Common myeloid progenitor, CD34-positive (primary cell): ENCODE measurements at regions not wholly inside any gene's neighbourhood (a gene's known extent, or its start where the extent isn't known, plus 50 kb on each side); places are given as distances from the start of the nearest gene placed in this dataset.
A peak's percentile ranks its signal among the peaks of the same experiment; 100 is the strongest.

Experiments used
- CTCF ChIA-PET: fragments of 350-600 bp; sonication (Branson Sonifier 250); formaldehyde crosslinking; loops from one replicate; lab custom pipeline; 2021; ENCODE audit warnings: antibody characterized with exemption; lab: Charles Lee
- POLR2A ChIA-PET: fragments of 350-600 bp; sonication (Branson Sonifier 250); formaldehyde crosslinking; loops from one replicate; lab custom pipeline; 2021; ENCODE audit warnings: antibody characterized with exemption; lab: Charles Lee
- DNase-seq, 3 donors: peaks; one replicate each; pipeline versions ENCODE4 v3.0.0 to v3.0.0-alpha.2; 2013
- H3K27ac ChIP-seq, 2 experiments: 1 replicate in 1 of 2; 2 replicates in 1 of 2; pipeline ENCODE4 v1.7.0; 2013; ENCODE audit warnings: inconsistent platforms in 2 of 2, low read length in 2 of 2, mild to moderate bottlenecking in 2 of 2, low read depth in 1 of 2, moderate library complexity in 1 of 2; ENCODE audit not compliant: severe bottlenecking in 2 of 2, insufficient read depth in 1 of 2, poor library complexity in 1 of 2
- H3K27me3 ChIP-seq, 5 experiments: replicated peaks in 2 of 5; 1 replicate in 3 of 5; 2 replicates in 2 of 5; pipeline versions ENCODE4 v1.6.1 to v1.7.0; 2013; ENCODE audit warnings: low read length in 4 of 5, mild to moderate bottlenecking in 2 of 5, moderate library complexity in 2 of 5, inconsistent platforms in 1 of 5; ENCODE audit not compliant: insufficient read depth in 5 of 5, control insufficient read depth in 4 of 5
- H3K36me3 ChIP-seq, 4 experiments: 1 replicate in 2 of 4; 2 replicates in 2 of 4; pipeline versions ENCODE4 v1.6.1 to v1.7.0; 2013; ENCODE audit warnings: low read length in 3 of 4, control low read depth in 1 of 4, mild to moderate bottlenecking in 1 of 4; ENCODE audit not compliant: control insufficient read depth in 4 of 4, insufficient read depth in 4 of 4
- H3K4me1 ChIP-seq, 4 experiments: 1 replicate in 3 of 4; 2 replicates in 1 of 4; pipeline versions ENCODE4 v1.6.1 to v1.7.1; 2013; ENCODE audit warnings: low read length in 3 of 4, mild to moderate bottlenecking in 3 of 4, control low read depth in 1 of 4, inconsistent platforms in 1 of 4, moderate library complexity in 1 of 4; ENCODE audit not compliant: control insufficient read depth in 4 of 4, insufficient read depth in 4 of 4; ENCODE audit errors: control extremely low read depth in 1 of 4
- H3K4me3 ChIP-seq, 7 experiments: 1 replicate in 4 of 7; 2 replicates in 3 of 7; pipeline versions ENCODE4 v1.5.1 to v1.7.0; 2013; ENCODE audit warnings: mild to moderate bottlenecking in 7 of 7, low read length in 6 of 7, moderate library complexity in 6 of 7, inconsistent platforms in 2 of 7, low read depth in 2 of 7, control low read depth in 1 of 7; ENCODE audit not compliant: insufficient read depth in 4 of 7, control insufficient read depth in 1 of 7; ENCODE audit errors: extremely low read depth in 1 of 7
- H3K9me3 ChIP-seq, 5 experiments: 1 replicate in 4 of 5; 2 replicates in 1 of 5; pipeline versions ENCODE4 v1.6.1 to v1.7.1; 2013; ENCODE audit warnings: low read length in 4 of 5, mild to moderate bottlenecking in 2 of 5, inconsistent platforms in 1 of 5, low read depth in 1 of 5, moderate library complexity in 1 of 5; ENCODE audit not compliant: control insufficient read depth in 4 of 5, insufficient read depth in 2 of 5; ENCODE audit errors: control extremely low read depth in 1 of 5
- WGBS: methylation state at CpG from one replicate; pipeline ENCODE4 v1.1.5; 2013; ENCODE audit not compliant: insufficient coverage; 5-methylcytosine and 5-hydroxymethylcytosine counted together

GRCh38 chrX:38896724-38897298, 95.6 kb downstream of the MID1IP1 start:
- 92% methylated on average over 3 of the region's 4 CpGs for WGBS
- no peak for DNase-seq
- H3K36me3 ChIP-seq: no peaks in the 10 kb centered on the region
- ChIA-PET POLR2A (no interaction called here), CTCF (interaction anchor here (1.2 kb wide), 1 partner anchor 10 kb away, joined by 3 read pairs; no protein-coding TSS in a partner anchor)
- H3K9me3 ChIP-seq: no peaks in the 10 kb centered on the region
- H3K4me1 ChIP-seq: peaks cover 4 to 11% (median 9%) of the 10 kb centered on the region in 4 experiments
- no peaks in the 10 kb centered on the region for H3K27me3 ChIP-seq
- H3K27ac ChIP-seq: no peak overlapping the region
- no peak overlapping the region for H3K4me3 ChIP-seq

GRCh38 chrX:38898261-38898660, 97.0 kb downstream of the MID1IP1 start:
- H3K27me3 ChIP-seq: no peaks in the 10 kb centered on the region
- peaks cover 4 to 11% (median 9%) of the 10 kb centered on the region in 4 experiments for H3K4me1 ChIP-seq
- ChIA-PET CTCF (no interaction called here), POLR2A (no interaction called here)
- peak in 2 of 3 donors; percentile 60 to 71 for DNase-seq
- H3K9me3 ChIP-seq: no peaks in the 10 kb centered on the region
- WGBS: 69% methylated on average over 3 of the region's 6 CpGs
- H3K27ac ChIP-seq: no peak overlapping the region
- no peaks in the 10 kb centered on the region for H3K36me3 ChIP-seq
- H3K4me3 ChIP-seq: peak overlapping the region in 1 of 7 experiments; percentile 45

GRCh38 chrX:38899650-38900049, 98.4 kb downstream of the MID1IP1 start:
- WGBS: 50% methylated on average over 1 of the region's 1 CpG

GRCh38 chrX:38900719-38901118, 99.5 kb downstream of the MID1IP1 start:
- Histone ChIP-seq H3K27ac (no peak overlapping the region), H3K9me3 (no peaks in the 10 kb centered on the region), H3K4me3 (no peak overlapping the region), H3K36me3 (no peaks in the 10 kb centered on the region), H3K27me3 (no peaks in the 10 kb centered on the region), H3K4me1 (peaks cover 4 to 11% (median 9%) of the 10 kb centered on the region in 4 experiments)
- WGBS: 79% methylated on average over 5 of the region's 6 CpGs
- no peak for DNase-seq
- POLR2A ChIA-PET: no interaction called here
- CTCF ChIA-PET: no interaction called here

More at GRCh38 chrX:38899650-38900049, 98.4 kb downstream of the MID1IP1 start:
- no peak for DNase-seq
- Histone ChIP-seq H3K4me3 (no peak overlapping the region), H3K27me3 (no peaks in the 10 kb centered on the region), H3K9me3 (no peaks in the 10 kb centered on the region), H3K4me1 (peaks cover 4 to 11% (median 9%) of the 10 kb centered on the region in 4 experiments), H3K27ac (no peak overlapping the region), H3K36me3 (no peaks in the 10 kb centered on the region)
- ChIA-PET CTCF (interaction anchor here (1.4 kb wide), 1 partner anchor 17 kb away, joined by 4 read pairs; no protein-coding TSS in a partner anchor), POLR2A (no interaction called here)

GRCh38 chrX:38902972-38903492, 101.8 kb downstream of the MID1IP1 start:
- Histone ChIP-seq H3K4me3 (no peak overlapping the region), H3K9me3 (no peaks in the 10 kb centered on the region), H3K27ac (no peak overlapping the region), H3K36me3 (no peaks in the 10 kb centered on the region), H3K27me3 (no peaks in the 10 kb centered on the region), H3K4me1 (peaks cover 4 to 6% (median 5%) of the 10 kb centered on the region in 4 experiments)
- WGBS: 89% methylated on average over 9 of the region's 13 CpGs
- POLR2A ChIA-PET: no interaction called here
- CTCF ChIA-PET: no interaction called here
- DNase-seq: no peak

- H3K27ac ChIP-seq: no peak overlapping the region
- 93% methylated on average over 6 of the region's 6 CpGs for WGBS
- H3K9me3 ChIP-seq: peaks cover 0 to 5% (median 0%) of the 10 kb centered on the region in 5 experiments
- H3K27me3 ChIP-seq: no peaks in the 10 kb centered on the region
- H3K4me3 ChIP-seq: no peak overlapping the region
- CTCF ChIA-PET: no interaction called here
- no peak for DNase-seq
- no peaks in the 10 kb centered on the region for H3K36me3 ChIP-seq
- H3K4me1 ChIP-seq: no peaks in the 10 kb centered on the region
- POLR2A ChIA-PET: no interaction called here
These were observed 115.5 kb downstream of the MID1IP1 start for GRCh38 chrX:38916801-38917200.

- H3K4me3 ChIP-seq: no peak overlapping the region
- ChIA-PET POLR2A (no interaction called here), CTCF (no interaction called here)
- 100% methylated on average over 1 of the region's 4 CpGs for WGBS
- no peak overlapping the region for H3K27ac ChIP-seq
- H3K9me3 ChIP-seq: peaks cover 0 to 5% (median 0%) of the 10 kb centered on the region in 5 experiments
- no peaks in the 10 kb centered on the region for H3K4me1 ChIP-seq
- DNase-seq: no peak
- H3K36me3 ChIP-seq: no peaks in the 10 kb centered on the region
- H3K27me3 ChIP-seq: no peaks in the 10 kb centered on the region
These were observed 116.7 kb downstream of the MID1IP1 start for GRCh38 chrX:38917954-38918353.
